Pons (tissue), 1 donor: ENCODE measurements at regions not wholly inside any gene's neighbourhood (a gene's known extent, or its start where the extent isn't known, plus 50 kb on each side); places are given as distances from the start of the nearest gene placed in this dataset.
"Not testable (repeated sequence)": the region's sequence is repeated elsewhere in the genome, so short reads cannot be mapped to it uniquely, and the experiment has no call there.

Source experiments
- DNase-seq: peaks from one replicate; pipeline ENCODE4 v3.0.0-alpha.2; 2016; ENCODE audit warnings: low spot score

GRCh38 chr6:137309078-137309762 lies 90.0 kb upstream of the IFNGR1 start:
- DNase-seq = peak; percentile 80

- DNase-seq = peak; percentile 71
Measured at GRCh38 chr6:137307163-137307854, 88.1 kb upstream of the IFNGR1 start.

DNA sequence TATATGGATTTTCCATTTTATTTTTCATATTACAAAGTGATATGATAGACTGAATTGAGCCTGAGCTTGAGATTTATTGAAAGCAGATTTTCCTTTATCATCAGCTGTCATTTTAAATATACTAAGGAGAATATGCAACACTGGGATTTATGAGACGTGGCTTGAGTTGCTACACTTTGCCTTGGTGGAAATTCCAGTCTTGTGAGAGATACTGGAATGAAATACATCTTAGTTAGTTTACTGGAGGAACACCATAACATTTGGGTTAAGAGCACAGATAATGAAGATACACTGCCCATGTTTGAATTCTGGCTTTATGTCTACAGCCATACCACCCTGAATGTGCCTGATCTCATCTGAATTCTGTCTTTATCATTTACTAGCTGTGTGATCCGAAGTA lies 86.5 kb upstream of the IFNGR1 start:
- no peak for DNase-seq

DNA sequence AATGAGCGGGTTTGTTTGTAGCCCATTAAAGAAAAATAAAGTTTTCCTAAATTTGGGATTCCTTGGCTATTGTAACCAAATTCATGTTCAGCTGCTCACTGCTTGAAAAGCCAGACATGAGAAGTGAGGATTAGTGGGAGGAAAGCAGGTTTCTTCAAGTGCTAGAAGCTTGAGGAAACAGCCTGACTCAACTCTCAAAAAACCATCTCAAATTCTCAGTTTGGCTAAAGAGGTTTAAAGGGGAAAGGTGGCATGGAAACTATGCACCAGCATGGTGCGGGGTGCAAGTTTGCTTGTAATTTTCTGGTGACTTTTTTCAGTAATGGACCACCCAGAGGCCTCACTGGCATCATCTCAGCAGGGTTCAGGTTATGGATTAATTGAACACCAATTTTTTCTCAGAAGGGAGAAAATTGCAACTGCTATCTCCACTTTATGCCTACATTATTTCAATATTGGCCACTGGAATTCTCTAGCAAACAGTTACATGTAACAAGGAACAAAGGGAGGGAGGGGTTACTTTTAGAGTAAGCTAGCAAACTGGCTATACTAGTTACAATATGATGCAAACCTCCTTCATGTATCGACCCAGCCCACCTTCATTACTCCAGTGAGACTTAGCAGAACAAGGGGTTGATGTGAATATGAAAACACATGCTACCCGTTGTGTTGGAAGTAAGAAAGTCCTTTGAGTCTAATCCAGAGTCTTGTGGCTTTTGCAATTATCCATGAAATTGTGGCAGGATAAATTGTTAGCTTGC lies 85.0 kb upstream of the IFNGR1 start:
- no peak for DNase-seq

- DNase-seq = no peak
Measured at GRCh38 chr6:137303441-137303840, 84.3 kb upstream of the IFNGR1 start.

- DNase-seq = no peak
Measured at GRCh38 chr6:137299681-137300080, 80.5 kb upstream of the IFNGR1 start.

DNA sequence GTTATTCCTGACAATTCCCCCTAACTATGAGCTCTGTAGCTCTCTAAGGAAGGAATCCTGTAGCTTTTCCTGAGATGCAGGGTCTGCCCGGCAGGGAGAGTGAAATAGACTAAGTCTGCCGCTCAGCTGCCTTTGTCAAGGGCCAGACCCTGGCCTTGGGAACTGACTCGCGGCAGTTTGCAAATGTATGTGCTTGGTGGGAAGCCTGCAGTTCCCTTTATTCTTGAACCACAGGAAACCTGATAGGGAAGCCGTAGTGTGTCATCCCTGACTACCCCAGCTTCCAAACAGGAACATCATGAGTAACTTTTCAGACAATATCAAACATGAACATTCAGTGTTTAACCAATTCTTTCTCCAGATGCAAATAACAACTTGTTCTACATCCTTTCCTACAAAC lies 78.7 kb upstream of the IFNGR1 start:
- DNase-seq = peak; percentile 62

DNA sequence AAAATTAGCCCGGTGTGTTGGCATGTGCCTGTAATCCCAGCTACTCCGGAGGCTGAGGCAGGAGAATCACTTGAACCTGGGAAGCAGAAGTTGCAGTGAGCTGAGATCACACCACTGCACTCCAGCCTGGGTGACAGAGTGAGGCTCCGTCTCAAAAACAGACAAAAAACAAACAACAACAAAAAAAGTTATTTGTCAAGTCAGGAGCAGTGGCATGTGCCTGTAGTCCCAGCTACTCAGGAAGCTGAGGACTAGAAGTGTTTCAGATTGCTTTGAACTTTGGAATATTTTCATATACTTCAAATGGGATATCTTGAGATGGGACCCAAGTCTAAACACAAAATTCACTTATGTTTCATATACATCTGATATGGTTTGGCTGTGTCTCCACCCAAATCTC lies 73.1 kb upstream of the IFNGR1 start:
- DNase-seq = not testable (repeated sequence)

- peak; percentile 87 for DNase-seq
Measured at GRCh38 chr6:137291441-137291840, 72.3 kb upstream of the IFNGR1 start.

GRCh38 chr6:137290601-137291261 lies 71.5 kb upstream of the IFNGR1 start:
- DNase-seq = no peak

- no peak for DNase-seq
Measured at GRCh38 chr6:137286916-137287315, 67.7 kb upstream of the IFNGR1 start.

DNA sequence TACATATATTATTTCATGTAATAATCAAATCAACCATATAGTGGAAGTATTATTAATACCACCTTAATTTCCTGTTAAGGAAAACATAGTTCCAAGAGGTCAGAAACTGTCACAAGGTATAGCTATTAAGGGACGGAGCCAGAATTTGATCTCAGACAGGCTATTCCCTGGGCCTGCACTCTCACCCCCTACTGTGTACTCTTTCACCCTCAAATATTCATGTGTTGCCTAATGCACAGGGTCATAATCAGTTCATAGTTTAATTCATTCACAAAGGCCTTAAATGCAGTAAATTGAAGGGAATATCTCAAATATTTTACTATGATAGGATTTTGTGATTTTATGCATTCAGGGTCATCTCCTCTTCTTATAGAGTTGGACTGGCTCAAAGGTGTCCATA lies 67.2 kb upstream of the IFNGR1 start:
- no peak for DNase-seq

DNA sequence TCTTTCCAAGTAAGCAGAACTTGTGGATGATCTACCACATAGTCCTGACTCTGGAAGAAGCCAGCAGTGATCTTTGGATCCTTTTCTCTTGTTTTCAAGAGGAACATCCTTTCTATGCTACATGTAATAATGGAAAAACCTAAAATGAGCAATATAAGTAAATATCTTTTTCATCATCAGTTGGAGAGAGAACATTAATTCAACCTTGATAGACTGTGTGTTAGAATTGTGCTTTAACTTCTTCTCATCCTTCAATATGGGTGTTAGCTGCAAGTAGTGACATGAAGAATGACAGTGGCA lies 65.6 kb upstream of the IFNGR1 start:
- no peak for DNase-seq

GRCh38 chr6:137283940-137284810 lies 65.0 kb upstream of the IFNGR1 start:
- DNase-seq = peak; percentile 72

- DNase-seq = no peak
Measured at GRCh38 chr6:137283080-137283479, 63.9 kb upstream of the IFNGR1 start.

DNA sequence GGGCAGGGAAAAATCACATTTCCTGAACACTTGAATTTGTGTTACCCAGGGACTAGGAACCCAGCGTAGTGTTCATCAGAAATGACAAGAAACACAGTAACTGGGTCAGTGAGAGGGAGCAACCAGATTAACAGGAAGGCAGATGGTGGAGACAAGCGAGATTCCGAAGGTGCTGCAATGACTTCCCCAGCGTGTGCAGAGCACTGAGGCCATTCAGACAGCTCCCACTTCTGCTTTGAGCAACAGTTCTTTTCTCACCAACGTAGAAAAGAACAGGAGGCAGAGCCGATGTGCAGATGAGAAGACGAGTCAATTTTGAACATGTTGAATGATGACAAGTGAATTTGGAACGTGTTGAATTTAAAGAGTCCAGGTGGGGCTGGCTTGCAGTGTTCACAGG lies 63.1 kb upstream of the IFNGR1 start:
- DNase-seq = peak; percentile 31

DNA sequence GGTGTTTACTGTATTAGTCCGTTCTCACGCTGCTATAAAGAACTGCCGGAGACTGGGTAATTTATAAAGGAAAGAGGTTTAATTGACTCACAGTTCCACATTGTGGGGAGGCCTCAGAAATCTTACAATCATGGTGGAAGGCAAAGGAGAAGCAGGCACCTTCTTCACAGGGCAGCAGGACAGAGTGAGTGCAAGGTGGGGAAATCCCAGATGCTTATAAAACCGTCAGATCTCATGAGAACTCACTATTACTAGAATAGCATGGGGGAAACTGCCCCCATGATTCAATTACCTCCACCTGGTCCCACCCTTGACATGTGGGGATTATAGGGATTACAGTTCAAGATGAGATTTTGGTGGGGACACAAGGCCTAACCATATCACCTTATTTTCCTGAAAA lies 60.1 kb upstream of the IFNGR1 start:
- DNase-seq = not testable (repeated sequence)

DNA sequence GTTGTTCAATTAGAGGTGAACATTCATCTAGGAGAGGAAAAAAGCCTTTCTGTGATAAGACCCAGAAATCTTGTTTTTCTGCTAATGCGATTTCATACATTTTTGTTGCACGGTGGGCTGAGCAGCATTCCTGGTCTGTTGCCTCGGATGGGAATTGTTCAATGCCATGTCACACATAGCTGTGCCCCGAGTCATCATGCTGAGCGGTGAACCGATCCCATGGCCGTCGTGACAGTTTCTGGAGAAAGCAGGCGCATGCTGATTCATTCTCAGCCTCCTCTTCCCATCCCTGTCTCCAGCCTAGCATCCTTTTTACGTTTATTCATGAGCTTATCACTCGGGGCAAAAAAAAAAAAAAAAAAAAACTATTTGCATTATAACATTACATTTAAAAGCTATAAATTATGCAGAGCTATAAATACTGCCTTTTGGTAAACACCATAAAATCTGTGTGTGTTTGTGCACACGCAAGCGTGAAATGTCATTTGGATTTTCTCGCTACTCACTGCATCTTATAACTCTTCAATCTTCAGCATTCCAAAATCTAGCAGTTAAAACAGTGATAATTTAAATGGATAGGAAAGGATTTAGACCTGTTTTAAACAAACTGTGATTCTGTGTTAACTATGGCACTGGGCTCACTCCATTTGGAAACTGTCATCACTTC lies 58.9 kb upstream of the IFNGR1 start:
- DNase-seq = no peak

GRCh38 chr6:137272403-137272802 lies 53.2 kb upstream of the IFNGR1 start:
- DNase-seq = no peak

DNA sequence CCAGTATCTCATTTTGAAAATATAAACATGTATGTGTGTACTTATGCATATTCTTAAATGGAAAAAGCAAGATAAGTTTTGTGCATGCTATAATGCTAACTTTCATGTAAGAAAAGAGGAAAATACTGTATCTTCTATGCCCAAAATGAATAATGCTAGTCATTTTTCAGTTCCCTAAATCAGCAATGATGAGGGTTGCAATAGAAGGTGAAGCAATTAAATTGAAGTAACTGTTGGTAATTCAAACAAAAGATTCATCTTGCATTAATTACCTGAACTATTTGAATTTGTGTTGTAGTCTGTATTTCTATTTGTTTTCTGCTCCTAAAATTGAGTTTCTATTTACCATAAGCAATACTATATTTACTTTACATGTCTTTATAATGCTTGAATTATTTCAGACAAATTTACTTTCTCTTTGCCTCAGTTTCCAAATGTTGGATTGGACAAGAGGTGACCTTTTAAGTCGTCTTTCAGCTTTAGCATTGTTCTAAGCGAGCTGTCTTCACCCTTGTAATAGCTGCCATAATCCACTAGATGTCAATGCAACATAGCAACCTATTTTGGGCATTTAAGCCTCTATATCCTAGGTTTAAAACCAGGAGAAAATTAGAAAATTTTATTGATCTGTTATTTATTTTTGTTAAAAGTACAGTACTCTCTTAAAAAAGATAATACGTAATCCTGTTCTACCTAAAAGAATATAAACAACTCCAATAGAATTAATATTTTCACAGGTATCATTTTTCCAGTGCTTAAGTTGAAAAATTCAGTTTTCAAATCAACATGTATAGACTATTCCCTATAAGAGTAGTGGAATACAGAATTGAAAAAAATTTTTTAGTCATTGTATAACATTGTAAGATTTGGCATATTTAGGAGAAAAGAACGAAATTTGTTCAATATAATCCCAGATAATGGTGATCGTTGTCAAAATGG lies 52.3 kb upstream of the IFNGR1 start:
- DNase-seq = peak; percentile 92
